GM23248 (cell line): ENCODE measurements at regions not wholly inside any gene's neighbourhood (a gene's known extent, or its start where the extent isn't known, plus 50 kb on each side); places are given as distances from the start of the nearest gene placed in this dataset.

Experiments used
- EZH2 ChIP-seq: fragments of 200-600 bp; sonication (generic); IDR thresholded peaks from 2 replicates; pipeline ENCODE4 v1.6.1; 2018; ENCODE audit warnings: antibody characterized with exemption, mild to moderate bottlenecking; ENCODE audit not compliant: insufficient read depth, poor library complexity, severe bottlenecking
- EZH2phosphoT487 ChIP-seq: fragments of 200-600 bp; sonication (generic); IDR thresholded peaks from 2 replicates; pipeline ENCODE4 v1.6.1; 2018; ENCODE audit warnings: antibody characterized with exemption, moderate library complexity, mild to moderate bottlenecking, low read depth; ENCODE audit not compliant: insufficient read depth

- TF ChIP-seq EZH2phosphoT487, result no peak
- TF ChIP-seq EZH2, result no peak
These were observed 165.5 kb downstream of the GLI2 start for GRCh38 chr2:120901201-120901600.
